ENCODE measurements at regions not wholly inside any gene's neighbourhood (a gene's known extent, or its start where the extent isn't known, plus 50 kb on each side); places are given as distances from the start of the nearest gene placed in this dataset.

DNA sequence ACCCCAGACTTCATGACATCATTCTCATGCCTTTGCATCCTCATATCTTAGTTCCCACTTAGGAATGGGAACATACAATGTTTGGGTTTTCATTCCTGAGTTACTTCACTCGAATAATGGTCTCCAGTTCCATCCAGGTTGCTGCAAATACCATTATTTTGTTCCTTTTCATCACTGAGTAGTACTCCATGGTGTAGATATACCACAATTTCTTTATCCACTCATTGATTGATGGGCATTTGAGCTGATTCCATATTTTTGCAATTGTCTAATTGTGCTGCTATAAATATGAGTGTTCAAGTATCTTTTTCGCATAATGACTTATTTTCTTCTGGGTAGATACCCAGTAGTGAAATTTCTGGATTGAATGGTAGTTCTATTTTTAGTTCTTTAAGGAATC is 1026.8 kb downstream of the STPG2 start:
- Histone ChIP-seq H2AFZ (ENCODE audit: insufficient read depth, low read depth, low read length, poor library complexity, severe bottlenecking) (no peak overlapping the region), H3K79me2 (ENCODE audit: control insufficient read depth, insufficient read depth, low read length) (no peaks in the 10 kb centered on the region), H3K27ac (ENCODE audit: low read length in 2 of 2) (no peak overlapping the region), H3K4me3 (ENCODE audit: control extremely low read depth in 1 of 5, extremely low read depth in 1 of 5, insufficient read depth in 1 of 5, low read depth in 2 of 5, low read length in 4 of 5) (no peak overlapping the region), H3K9ac (ENCODE audit: low read length) (no peak overlapping the region), H3K4me1 (ENCODE audit: control insufficient read depth in 2 of 2, insufficient read depth in 2 of 2, low read length in 2 of 2) (no peaks in the 10 kb centered on the region), H3K36me3 (replicated peaks in 1 of 2; ENCODE audit: control extremely low read depth in 1 of 2, control insufficient read depth in 1 of 2, extremely low read depth in 1 of 2, insufficient read depth in 2 of 2, low read length in 1 of 2) (no peaks in the 10 kb centered on the region), H3K4me2 (replicated peaks; ENCODE audit: low read depth, low read length, poor library complexity, severe bottlenecking) (no peak overlapping the region), H3K9me3 (ENCODE audit: control extremely low read depth in 1 of 3, control insufficient read depth in 2 of 3, insufficient read depth in 1 of 3, low read length in 2 of 3) (no peaks in the 10 kb centered on the region), H4K20me1 (ENCODE audit: control insufficient read depth, insufficient read depth, low read length, poor library complexity, severe bottlenecking) (no peaks in the 10 kb centered on the region), H3K27me3 (replicated peaks in 1 of 4; ENCODE audit: control extremely low read depth in 1 of 4, control insufficient read depth in 3 of 4, insufficient read depth in 4 of 4, low read length in 3 of 4) (no peaks in the 10 kb centered on the region)
- Mint-ChIP-seq H3K27ac (no peak overlapping the region), H3K9me3 (ENCODE audit: insufficient read depth) (peaks cover 5% of the 10 kb centered on the region), H3K4me1 (no peaks in the 10 kb centered on the region), H3K27me3 (no peaks in the 10 kb centered on the region), H3K4me3 (no peak overlapping the region)
- POLR2A ChIA-PET = no interaction called here
- no CpG with 5 or more reads among the region's 2 CpGs for WGBS (ENCODE audit: insufficient coverage)
- DNase-seq (no peak), ATAC-seq (ENCODE audit: low read depth) (no peak)
- CTCF ChIA-PET = no interaction called here
- intact Hi-C loops (cut with micrococcal nuclease) = no loop called here
- no peak for TF ChIP-seq EZH2 (IDR thresholded peaks at IDR 0.05; ENCODE audit: borderline replicate concordance, insufficient read depth, low read depth, low read length, poor library complexity, severe bottlenecking)
- TF ChIP-seq, protein P1, sequence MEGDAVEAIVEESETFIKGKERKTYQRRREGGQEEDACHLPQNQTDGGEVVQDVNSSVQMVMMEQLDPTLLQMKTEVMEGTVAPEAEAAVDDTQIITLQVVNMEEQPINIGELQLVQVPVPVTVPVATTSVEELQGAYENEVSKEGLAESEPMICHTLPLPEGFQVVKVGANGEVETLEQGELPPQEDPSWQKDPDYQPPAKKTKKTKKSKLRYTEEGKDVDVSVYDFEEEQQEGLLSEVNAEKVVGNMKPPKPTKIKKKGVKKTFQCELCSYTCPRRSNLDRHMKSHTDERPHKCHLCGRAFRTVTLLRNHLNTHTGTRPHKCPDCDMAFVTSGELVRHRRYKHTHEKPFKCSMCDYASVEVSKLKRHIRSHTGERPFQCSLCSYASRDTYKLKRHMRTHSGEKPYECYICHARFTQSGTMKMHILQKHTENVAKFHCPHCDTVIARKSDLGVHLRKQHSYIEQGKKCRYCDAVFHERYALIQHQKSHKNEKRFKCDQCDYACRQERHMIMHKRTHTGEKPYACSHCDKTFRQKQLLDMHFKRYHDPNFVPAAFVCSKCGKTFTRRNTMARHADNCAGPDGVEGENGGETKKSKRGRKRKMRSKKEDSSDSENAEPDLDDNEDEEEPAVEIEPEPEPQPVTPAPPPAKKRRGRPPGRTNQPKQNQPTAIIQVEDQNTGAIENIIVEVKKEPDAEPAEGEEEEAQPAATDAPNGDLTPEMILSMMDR (IDR thresholded peaks at IDR 0.05) = no peak

DNA sequence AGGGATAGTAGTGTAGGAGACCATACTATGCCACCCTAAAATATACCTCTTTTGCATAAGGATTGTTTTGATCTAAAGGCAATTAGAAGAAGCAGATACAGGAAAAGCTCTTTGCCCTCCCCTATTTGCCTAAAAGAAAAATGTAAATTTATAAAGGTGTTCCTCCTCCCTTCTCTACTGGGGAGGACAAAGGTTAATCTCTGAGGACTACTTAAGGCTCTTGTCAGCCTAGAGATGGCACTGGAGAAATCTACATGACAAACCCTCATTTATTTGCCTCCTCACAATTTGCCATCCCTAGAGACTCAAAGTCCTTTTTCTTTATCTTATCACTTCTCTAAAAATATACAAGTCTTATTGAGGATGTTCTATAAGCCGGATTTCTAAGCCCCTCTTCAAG is 1021.8 kb downstream of the STPG2 start:
- no peak overlapping the region for H3K4me3 Mint-ChIP-seq
- no peak for ATAC-seq (ENCODE audit: low read depth)
- Histone ChIP-seq H3K4me3 (ENCODE audit: control extremely low read depth in 1 of 5, extremely low read depth in 1 of 5, insufficient read depth in 1 of 5, low read depth in 2 of 5, low read length in 4 of 5) (no peak overlapping the region), H3K4me2 (replicated peaks; ENCODE audit: low read depth, low read length, poor library complexity, severe bottlenecking) (no peak overlapping the region), H3K9me3 (ENCODE audit: control extremely low read depth in 1 of 3, control insufficient read depth in 2 of 3, insufficient read depth in 1 of 3, low read length in 2 of 3) (peaks cover 0 to 8% (median 0%) of the 10 kb centered on the region in 3 donors), H3K4me1 (ENCODE audit: control insufficient read depth in 2 of 2, insufficient read depth in 2 of 2, low read length in 2 of 2) (no peaks in the 10 kb centered on the region), H3K9ac (ENCODE audit: low read length) (no peak overlapping the region), H4K20me1 (ENCODE audit: control insufficient read depth, insufficient read depth, low read length, poor library complexity, severe bottlenecking) (no peaks in the 10 kb centered on the region), H2AFZ (ENCODE audit: insufficient read depth, low read depth, low read length, poor library complexity, severe bottlenecking) (no peak overlapping the region), H3K27me3 (replicated peaks in 1 of 4; ENCODE audit: control extremely low read depth in 1 of 4, control insufficient read depth in 3 of 4, insufficient read depth in 4 of 4, low read length in 3 of 4) (no peaks in the 10 kb centered on the region), H3K27ac (ENCODE audit: low read length in 2 of 2) (no peak overlapping the region), H3K36me3 (replicated peaks in 1 of 2; ENCODE audit: control extremely low read depth in 1 of 2, control insufficient read depth in 1 of 2, extremely low read depth in 1 of 2, insufficient read depth in 2 of 2, low read length in 1 of 2) (no peaks in the 10 kb centered on the region), H3K79me2 (ENCODE audit: control insufficient read depth, insufficient read depth, low read length) (no peaks in the 10 kb centered on the region)
- H3K27ac Mint-ChIP-seq = no peak overlapping the region
- intact Hi-C loops (cut with micrococcal nuclease) = no loop called here
- TF ChIP-seq, protein P1 (IDR thresholded peaks at IDR 0.05) = no peak
- TF ChIP-seq EZH2 (IDR thresholded peaks at IDR 0.05; ENCODE audit: borderline replicate concordance, insufficient read depth, low read depth, low read length, poor library complexity, severe bottlenecking) = no peak
- DNase-seq = no peak
- H3K9me3 Mint-ChIP-seq (ENCODE audit: insufficient read depth) = peaks cover 7% of the 10 kb centered on the region
- CTCF ChIA-PET = no interaction called here
- WGBS (ENCODE audit: insufficient coverage) = no CpG with 5 or more reads among the region's 1 CpG
- H3K27me3 Mint-ChIP-seq = no peaks in the 10 kb centered on the region
- H3K4me1 Mint-ChIP-seq = no peaks in the 10 kb centered on the region
- POLR2A ChIA-PET = no interaction called here
